Mesodermal cell (in vitro differentiated cells): ENCODE measurements at regions not wholly inside any gene's neighbourhood (a gene's known extent, or its start where the extent isn't known, plus 50 kb on each side); places are given as distances from the start of the nearest gene placed in this dataset.

Experiments
- H3K27ac ChIP-seq: 2 replicates; pipeline ENCODE4 v1.7.0; 2013; ENCODE audit warnings: mild to moderate bottlenecking, low read depth, low read length, moderate library complexity; ENCODE audit not compliant: severe bottlenecking
- H3K36me3 ChIP-seq: 2 replicates; pipeline ENCODE4 v1.7.1; 2013; ENCODE audit warnings: mild to moderate bottlenecking, low read length, moderate library complexity; ENCODE audit not compliant: control insufficient read depth, insufficient read depth
- H3K4me1 ChIP-seq: one replicate; pipeline ENCODE4 v1.7.1; 2013; ENCODE audit warnings: mild to moderate bottlenecking, low read length; ENCODE audit not compliant: insufficient read depth, control insufficient read depth, poor library complexity, severe bottlenecking
- H3K4me3 ChIP-seq: 2 replicates; pipeline ENCODE4 v1.7.0; 2013; ENCODE audit warnings: low read length, control low read depth, mild to moderate bottlenecking; ENCODE audit not compliant: insufficient read depth, poor library complexity, severe bottlenecking; ENCODE audit errors: extremely low read depth
- H3K9me3 ChIP-seq: 2 replicates; pipeline ENCODE4 v1.7.1; 2013; ENCODE audit warnings: mild to moderate bottlenecking, low read length, moderate library complexity; ENCODE audit not compliant: control insufficient read depth
- WGBS, 2 experiments: methylation state at CpG; one replicate each; pipeline ENCODE4 v1.1.5; 2013; ENCODE audit warnings: missing lambda C conversion rate in 2 of 2; ENCODE audit not compliant: insufficient coverage in 2 of 2; 5-methylcytosine and 5-hydroxymethylcytosine counted together

GRCh38 chr2:239671916-239672849, 271.4 kb upstream of the HDAC4 start:
- no peak overlapping the region for H3K4me3 ChIP-seq
- H3K4me1 ChIP-seq: no peaks in the 10 kb centered on the region
- H3K9me3 ChIP-seq: no peaks in the 10 kb centered on the region
- no peak overlapping the region for H3K27ac ChIP-seq
- no peaks in the 10 kb centered on the region for H3K36me3 ChIP-seq
- 88 to 94% methylated on average over 13 to 15 of the region's 18 CpGs for WGBS, 2 experiments

- no peak overlapping the region for H3K27ac ChIP-seq
- H3K4me1 ChIP-seq: no peaks in the 10 kb centered on the region
- H3K4me3 ChIP-seq: no peak overlapping the region
- no peaks in the 10 kb centered on the region for H3K36me3 ChIP-seq
- H3K9me3 ChIP-seq: no peaks in the 10 kb centered on the region
- 82 to 95% methylated on average over 5 to 7 of the region's 10 CpGs for WGBS, 2 experiments
Measured at GRCh38 chr2:239671471-239671870, 270.7 kb upstream of the HDAC4 start.

- no peak overlapping the region for H3K27ac ChIP-seq
- H3K4me3 ChIP-seq: no peak overlapping the region
- no peaks in the 10 kb centered on the region for H3K9me3 ChIP-seq
- no peaks in the 10 kb centered on the region for H3K4me1 ChIP-seq
- no peaks in the 10 kb centered on the region for H3K36me3 ChIP-seq
- 83 to 91% methylated on average over 2 to 6 of the region's 7 CpGs for WGBS, 2 experiments
Measured at GRCh38 chr2:239670463-239671120, 269.8 kb upstream of the HDAC4 start.

- WGBS, 2 experiments: 92 to 94% methylated on average over 10 to 17 of the region's 17 CpGs
- Histone ChIP-seq H3K4me3 (no peak overlapping the region), H3K4me1 (no peaks in the 10 kb centered on the region), H3K27ac (no peak overlapping the region), H3K36me3 (no peaks in the 10 kb centered on the region), H3K9me3 (no peaks in the 10 kb centered on the region)
Measured at GRCh38 chr2:239669899-239670460, 269.2 kb upstream of the HDAC4 start.

- 82 to 91% methylated on average over 7 to 9 of the region's 9 CpGs for WGBS, 2 experiments
- Histone ChIP-seq H3K36me3 (no peaks in the 10 kb centered on the region), H3K4me1 (no peaks in the 10 kb centered on the region), H3K27ac (no peak overlapping the region), H3K4me3 (no peak overlapping the region), H3K9me3 (no peaks in the 10 kb centered on the region)
Measured at GRCh38 chr2:239669181-239669898, 268.5 kb upstream of the HDAC4 start.

- Histone ChIP-seq H3K36me3 (no peaks in the 10 kb centered on the region), H3K27ac (no peak overlapping the region), H3K4me3 (no peak overlapping the region), H3K4me1 (no peaks in the 10 kb centered on the region), H3K9me3 (no peaks in the 10 kb centered on the region)
- WGBS, 2 experiments: 68% methylated on average over 3 of the region's 3 CpGs; no CpG with 5 or more reads in 1 of the 2 experiments
Measured at GRCh38 chr2:239668651-239669050, 267.8 kb upstream of the HDAC4 start.

- Histone ChIP-seq H3K27ac (no peak overlapping the region), H3K36me3 (no peaks in the 10 kb centered on the region), H3K4me3 (no peak overlapping the region), H3K9me3 (no peaks in the 10 kb centered on the region), H3K4me1 (no peaks in the 10 kb centered on the region)
- WGBS, 2 experiments: 85 to 93% methylated on average over 4 to 8 of the region's 8 CpGs
Measured at GRCh38 chr2:239668042-239668441, 267.2 kb upstream of the HDAC4 start.

- Histone ChIP-seq H3K36me3 (no peaks in the 10 kb centered on the region), H3K4me3 (no peak overlapping the region), H3K9me3 (no peaks in the 10 kb centered on the region), H3K27ac (no peak overlapping the region), H3K4me1 (no peaks in the 10 kb centered on the region)
- WGBS, 2 experiments: 84 to 90% methylated on average over 5 to 7 of the region's 10 CpGs
Measured at GRCh38 chr2:239667431-239667985, 266.7 kb upstream of the HDAC4 start.

GRCh38 chr2:239666855-239667376, 266.1 kb upstream of the HDAC4 start:
- peaks cover 6% of the 10 kb centered on the region for H3K4me1 ChIP-seq
- no peaks in the 10 kb centered on the region for H3K36me3 ChIP-seq
- no peak overlapping the region for H3K4me3 ChIP-seq
- WGBS, 2 experiments: 84 to 86% methylated on average over 6 to 9 of the region's 11 CpGs
- no peak overlapping the region for H3K27ac ChIP-seq
- no peaks in the 10 kb centered on the region for H3K9me3 ChIP-seq
